T-cell (primary cell): ENCODE measurements at regions not wholly inside any gene's neighbourhood (a gene's known extent, or its start where the extent isn't known, plus 50 kb on each side); places are given as distances from the start of the nearest gene placed in this dataset.

Source experiments
- ATAC-seq, 4 experiments: fragments of 200-7000 bp in 3 of 4; fragments of 150-1000 bp in 1 of 4; cut with Tn5 transposase; replicated peaks in 1 of 4; 1 replicate in 3 of 4; 2 replicates in 1 of 4; pipeline ENCODE4 v1.10.0; 2021; ENCODE audit warnings: moderate library complexity in 3 of 4, mild to moderate bottlenecking in 2 of 4, moderate number of reproducible peaks in 1 of 4
- CTCF ChIA-PET, 2 donors: fragments of 300-600 bp; sonication (Branson Sonifier 250); formaldehyde crosslinking; loops; one replicate each; lab custom pipeline; 2022; ENCODE audit warnings: antibody characterized with exemption in 2 of 2; lab: Charles Lee
- POLR2A ChIA-PET, 2 donors: fragments of 300-600 bp; sonication (Branson Sonifier 250); formaldehyde crosslinking; loops; one replicate each; lab custom pipeline; 2022; ENCODE audit warnings: antibody characterized with exemption in 2 of 2; lab: Charles Lee
- DNase-seq, 35 experiments: peaks; one replicate each; pipeline versions ENCODE4 v3.0.0 to v3.0.0-alpha.2; 2013 to 2023
- H3K27ac ChIP-seq: one replicate; pipeline ENCODE4 v1.5.1; 2013; ENCODE audit warnings: low read length
- H3K27me3 ChIP-seq, 2 experiments: replicated peaks in 1 of 2; 1 replicate in 1 of 2; 2 replicates in 1 of 2; pipeline versions ENCODE4 v1.6.1 to v1.7.0; 2013; ENCODE audit warnings: low read length in 1 of 2, mixed read lengths in 1 of 2; ENCODE audit not compliant: control insufficient read depth in 2 of 2, insufficient read depth in 2 of 2; ENCODE audit errors: extremely low read depth in 1 of 2
- H3K36me3 ChIP-seq, 2 donors: 1 replicate in 1 of 2; 2 replicates in 1 of 2; pipeline versions ENCODE4 v1.6.1 to v1.7.0; 2013; ENCODE audit warnings: low read length in 1 of 2; ENCODE audit not compliant: control insufficient read depth in 2 of 2, insufficient read depth in 1 of 2; ENCODE audit errors: extremely low read depth in 1 of 2
- H3K4me1 ChIP-seq, 2 experiments: 1 replicate in 1 of 2; 2 replicates in 1 of 2; pipeline versions ENCODE4 v1.6.1 to v1.7.0; 2013; ENCODE audit warnings: low read length in 2 of 2, mixed read lengths in 1 of 2; ENCODE audit not compliant: insufficient read depth in 2 of 2, control insufficient read depth in 1 of 2; ENCODE audit errors: extremely low read depth in 1 of 2
- H3K4me3 ChIP-seq, 2 donors: 1 replicate in 1 of 2; 2 replicates in 1 of 2; pipeline versions ENCODE4 v1.5.1 to v1.7.0; 2013; ENCODE audit warnings: mild to moderate bottlenecking in 2 of 2, low read length in 1 of 2, moderate library complexity in 1 of 2; ENCODE audit not compliant: control insufficient read depth in 1 of 2; ENCODE audit errors: extremely low read depth in 1 of 2
- H3K9me3 ChIP-seq: 2 replicates; pipeline ENCODE4 v1.7.0; 2013
- H3K27ac Mint-ChIP-seq, 2 donors: one replicate each; pipeline ENCODE4 v1.8.0; 2020 to 2021; ENCODE audit warnings: mild to moderate bottlenecking in 2 of 2, mixed read lengths in 2 of 2
- H3K27me3 Mint-ChIP-seq, 2 donors: one replicate each; pipeline ENCODE4 v1.8.0; 2021 to 2022; ENCODE audit warnings: mixed read lengths in 2 of 2
- H3K36me3 Mint-ChIP-seq: one replicate; pipeline ENCODE4 v1.8.0; 2021; ENCODE audit warnings: mixed read lengths
- H3K4me1 Mint-ChIP-seq, 3 donors: one replicate each; pipeline ENCODE4 v1.8.0; 2020 to 2022; ENCODE audit warnings: mixed read lengths in 3 of 3, mild to moderate bottlenecking in 1 of 3
- H3K4me3 Mint-ChIP-seq, 3 donors: one replicate each; pipeline ENCODE4 v1.8.0; 2020 to 2022; ENCODE audit warnings: mild to moderate bottlenecking in 3 of 3, mixed read lengths in 3 of 3, moderate library complexity in 3 of 3
- H3K9me3 Mint-ChIP-seq, 3 donors: one replicate each; pipeline ENCODE4 v1.8.0; 2020 to 2022; ENCODE audit warnings: mixed read lengths in 3 of 3
- WGBS: methylation state at CpG from one replicate; pipeline ENCODE4 v1.1.5; 2013; ENCODE audit warnings: missing lambda C conversion rate; ENCODE audit not compliant: insufficient coverage; 5-methylcytosine and 5-hydroxymethylcytosine counted together

DNA sequence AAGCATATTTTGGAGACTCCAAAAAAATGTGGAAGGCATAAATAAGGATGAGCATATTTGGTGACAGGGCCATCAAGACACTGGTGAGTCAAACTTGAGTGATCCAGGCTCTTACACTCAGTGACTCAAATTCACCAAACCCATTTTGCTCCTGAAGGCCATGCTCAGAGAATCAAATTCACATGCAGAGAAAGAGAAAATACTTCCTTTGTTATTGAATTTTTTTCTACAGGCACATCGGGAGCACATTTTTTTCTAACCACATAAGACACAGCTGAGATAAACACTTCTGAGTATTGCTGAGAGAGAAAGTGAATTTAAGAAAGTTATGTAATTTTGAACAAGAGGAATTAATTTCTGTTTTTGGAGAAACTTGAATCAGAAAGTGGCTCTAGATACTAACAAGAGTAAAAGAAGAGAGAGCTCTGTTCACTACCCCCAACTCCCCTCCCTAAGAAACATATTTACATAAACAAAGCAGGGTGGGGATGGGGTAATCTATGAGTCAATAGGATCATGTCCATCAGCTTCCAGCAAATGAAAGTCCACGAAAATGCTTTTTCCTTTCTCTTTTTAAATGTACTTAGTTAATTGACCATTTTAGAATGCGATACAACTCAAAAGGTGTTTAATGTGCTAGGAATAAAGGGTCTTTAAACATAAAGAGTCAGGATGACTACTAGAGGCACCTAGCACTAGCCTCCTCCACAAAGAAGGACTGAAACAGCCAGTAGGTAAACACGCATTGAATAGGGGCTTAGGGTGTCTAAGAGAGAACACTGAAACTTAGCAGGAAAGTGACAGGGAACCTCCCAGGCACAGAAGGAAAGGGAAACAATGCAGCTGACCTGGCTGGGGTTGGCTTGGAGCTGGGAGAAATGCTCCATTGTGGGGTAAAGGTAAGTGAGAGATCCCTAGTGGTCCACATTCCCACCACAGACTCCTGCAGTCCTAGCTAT is 152.3 kb downstream of the KCNE4 start:
- Histone ChIP-seq H3K36me3 (no peaks in the 10 kb centered on the region), H3K27me3 (peaks cover 0 to 3% of the 10 kb centered on the region in 2 experiments), H3K27ac (no peak overlapping the region), H3K9me3 (no peaks in the 10 kb centered on the region), H3K4me1 (no peaks in the 10 kb centered on the region), H3K4me3 (no peak overlapping the region)
- no peaks in the 10 kb centered on the region for H3K36me3 Mint-ChIP-seq
- H3K4me3 Mint-ChIP-seq: no peak overlapping the region
- CTCF ChIA-PET: no interaction called here
- DNase-seq (no peak), ATAC-seq (no peak)
- no peaks in the 10 kb centered on the region for H3K4me1 Mint-ChIP-seq
- POLR2A ChIA-PET: no interaction called here
- H3K27ac Mint-ChIP-seq: no peak overlapping the region
- no peaks in the 10 kb centered on the region for H3K27me3 Mint-ChIP-seq
- no CpG with 5 or more reads among the region's 4 CpGs for WGBS
- peaks cover 5 to 19% (median 11%) of the 10 kb centered on the region in 3 donors for H3K9me3 Mint-ChIP-seq

DNA sequence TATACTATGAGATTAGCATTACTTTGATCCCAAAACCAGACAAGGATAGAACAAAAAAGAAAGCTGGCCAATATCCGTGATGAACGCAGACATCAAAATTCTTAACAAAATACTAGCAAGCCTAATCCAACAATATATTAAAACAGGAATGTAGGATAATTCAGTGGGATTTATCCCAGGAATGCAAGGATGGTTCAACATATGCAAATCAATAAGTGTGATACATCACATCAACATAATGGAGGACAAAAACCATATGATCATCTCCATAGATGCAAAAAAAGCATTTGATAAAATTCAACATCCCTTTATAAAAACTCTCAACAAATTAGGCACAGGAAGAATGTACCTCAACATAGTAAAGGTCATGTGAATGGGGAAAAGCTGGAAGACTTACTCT is 158.5 kb downstream of the KCNE4 start:
- no peaks in the 10 kb centered on the region for H3K36me3 ChIP-seq
- no peaks in the 10 kb centered on the region for H3K27me3 ChIP-seq
- peaks cover 0 to 3% of the 10 kb centered on the region in 2 donors for H3K27me3 Mint-ChIP-seq
- H3K27ac ChIP-seq: no peak overlapping the region
- H3K36me3 Mint-ChIP-seq: no peaks in the 10 kb centered on the region
- DNase-seq (no peak), ATAC-seq (no peak)
- POLR2A ChIA-PET: no interaction called here
- H3K27ac Mint-ChIP-seq: no peak overlapping the region
- no peaks in the 10 kb centered on the region for H3K9me3 ChIP-seq
- H3K4me1 Mint-ChIP-seq: no peaks in the 10 kb centered on the region
- CTCF ChIA-PET: no interaction called here
- WGBS: no CpG with 5 or more reads among the region's 2 CpGs
- H3K9me3 Mint-ChIP-seq: peaks cover 9 to 28% (median 22%) of the 10 kb centered on the region in 3 donors
- no peaks in the 10 kb centered on the region for H3K4me1 ChIP-seq
- H3K4me3 ChIP-seq: no peak overlapping the region
- no peak overlapping the region for H3K4me3 Mint-ChIP-seq

DNA sequence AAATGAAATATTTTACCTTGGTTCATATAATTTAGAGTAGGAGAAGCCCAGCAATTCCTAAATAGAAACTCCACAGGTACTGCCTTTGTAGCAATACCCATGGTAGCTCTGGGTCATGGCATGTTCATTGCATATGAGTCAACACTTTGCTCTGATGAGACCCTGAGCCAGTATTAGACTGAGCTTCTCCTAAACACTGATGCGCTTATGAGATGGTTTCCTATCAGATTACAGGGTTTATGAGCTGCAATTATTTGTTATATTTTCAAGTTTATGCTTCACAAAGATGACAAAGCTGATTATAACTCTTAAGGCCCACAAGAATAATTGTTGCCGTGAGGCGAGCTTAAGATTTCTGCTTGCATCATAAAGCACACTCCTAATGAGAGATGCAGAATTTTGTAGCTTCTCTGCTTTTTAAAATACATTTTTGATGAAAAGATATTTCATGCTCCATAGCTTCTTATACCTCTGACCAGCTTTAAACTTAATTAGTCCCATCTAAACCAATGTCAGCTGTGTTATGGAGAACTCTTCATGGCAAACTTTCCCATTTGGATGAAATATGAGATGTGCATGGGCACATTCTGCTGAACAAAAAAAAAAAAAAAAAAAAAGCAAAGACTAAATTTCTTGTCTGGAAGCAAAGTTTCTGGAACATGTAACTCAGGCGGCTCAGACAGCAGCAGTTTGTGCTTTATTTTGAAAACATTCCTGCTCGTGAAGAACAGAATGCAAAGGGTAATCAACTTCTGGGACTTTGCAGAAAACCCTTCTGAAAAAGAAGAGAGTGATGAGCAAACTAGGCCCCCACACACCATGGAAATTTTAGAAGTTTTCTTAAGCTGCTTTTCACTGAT is 162.6 kb downstream of the KCNE4 start:
- H3K4me1 Mint-ChIP-seq: no peaks in the 10 kb centered on the region
- POLR2A ChIA-PET: interaction anchor here in 1 of 2 donors (0.6 kb wide), 1 partner anchor 10 kb away, joined by 3 read pairs; no protein-coding TSS in a partner anchor
- Histone ChIP-seq H3K27ac (no peak overlapping the region), H3K4me3 (no peak overlapping the region), H3K4me1 (no peaks in the 10 kb centered on the region), H3K9me3 (no peaks in the 10 kb centered on the region), H3K27me3 (no peaks in the 10 kb centered on the region), H3K36me3 (no peaks in the 10 kb centered on the region)
- ATAC-seq: no peak
- 70% methylated on average over 2 of the region's 5 CpGs for WGBS
- no peak for DNase-seq
- H3K36me3 Mint-ChIP-seq: no peaks in the 10 kb centered on the region
- no peak overlapping the region for H3K4me3 Mint-ChIP-seq
- CTCF ChIA-PET: no interaction called here
- H3K27ac Mint-ChIP-seq: no peak overlapping the region
- peaks cover 0 to 3% of the 10 kb centered on the region in 2 donors for H3K27me3 Mint-ChIP-seq
- peaks cover 9 to 12% (median 11%) of the 10 kb centered on the region in 3 donors for H3K9me3 Mint-ChIP-seq

DNA sequence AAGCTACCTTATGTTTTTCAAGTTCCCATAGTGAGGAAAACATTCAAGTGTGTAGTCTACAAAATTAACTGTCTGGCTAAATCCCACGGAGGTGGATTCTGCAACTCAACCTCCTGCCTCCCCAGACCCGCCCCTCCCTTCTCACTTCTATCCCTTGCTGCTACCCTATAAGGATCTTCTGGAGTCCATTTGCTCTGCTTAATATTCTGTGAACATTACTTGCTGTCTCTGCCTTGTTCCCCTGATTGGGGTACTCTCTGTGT is 163.2 kb downstream of the KCNE4 start:
- ChIA-PET POLR2A (no interaction called here), CTCF (no interaction called here)
- DNase-seq (no peak), ATAC-seq (no peak)
- Histone ChIP-seq H3K9me3 (no peaks in the 10 kb centered on the region), H3K36me3 (no peaks in the 10 kb centered on the region), H3K4me3 (no peak overlapping the region), H3K4me1 (no peaks in the 10 kb centered on the region), H3K27me3 (no peaks in the 10 kb centered on the region), H3K27ac (no peak overlapping the region)
- Mint-ChIP-seq H3K27me3 (peaks cover 0 to 5% of the 10 kb centered on the region in 2 donors), H3K9me3 (peaks cover 6 to 8% (median 8%) of the 10 kb centered on the region in 3 donors), H3K27ac (no peak overlapping the region), H3K36me3 (no peaks in the 10 kb centered on the region), H3K4me3 (no peak overlapping the region), H3K4me1 (no peaks in the 10 kb centered on the region)
- WGBS: 30% methylated on average over 2 of the region's 2 CpGs

DNA sequence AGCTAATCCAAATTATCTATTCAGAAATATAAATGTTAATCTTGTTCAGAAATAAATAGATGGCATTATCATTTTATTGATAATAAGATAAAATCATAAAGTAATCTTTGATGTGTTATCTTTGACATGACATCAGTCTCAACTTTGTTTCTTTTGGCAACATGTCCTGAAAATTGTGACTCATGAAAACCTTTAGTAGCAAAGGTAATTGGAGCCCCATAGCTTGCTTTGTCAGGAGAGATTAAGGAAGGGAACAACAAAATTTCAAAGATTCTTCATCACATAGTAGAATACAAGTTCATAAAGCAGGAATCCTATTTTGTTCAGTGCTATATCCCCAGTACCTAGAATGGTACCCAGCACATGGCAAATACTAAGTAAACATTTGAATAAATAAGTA is 165.4 kb downstream of the KCNE4 start:
- no peak overlapping the region for H3K27ac Mint-ChIP-seq
- H3K27me3 ChIP-seq: no peaks in the 10 kb centered on the region
- H3K9me3 Mint-ChIP-seq: peaks cover 0 to 8% (median under 1%) of the 10 kb centered on the region in 3 donors
- peaks cover 0 to 5% of the 10 kb centered on the region in 2 donors for H3K27me3 Mint-ChIP-seq
- no peak for ATAC-seq
- H3K27ac ChIP-seq: no peak overlapping the region
- no peak overlapping the region for H3K4me3 ChIP-seq
- DNase-seq: no peak
- no peaks in the 10 kb centered on the region for H3K36me3 ChIP-seq
- H3K36me3 Mint-ChIP-seq: no peaks in the 10 kb centered on the region
- H3K4me1 ChIP-seq: no peaks in the 10 kb centered on the region
- H3K9me3 ChIP-seq: no peaks in the 10 kb centered on the region
- H3K4me1 Mint-ChIP-seq: no peaks in the 10 kb centered on the region
- POLR2A ChIA-PET: no interaction called here
- CTCF ChIA-PET: no interaction called here
- H3K4me3 Mint-ChIP-seq: no peak overlapping the region

DNA sequence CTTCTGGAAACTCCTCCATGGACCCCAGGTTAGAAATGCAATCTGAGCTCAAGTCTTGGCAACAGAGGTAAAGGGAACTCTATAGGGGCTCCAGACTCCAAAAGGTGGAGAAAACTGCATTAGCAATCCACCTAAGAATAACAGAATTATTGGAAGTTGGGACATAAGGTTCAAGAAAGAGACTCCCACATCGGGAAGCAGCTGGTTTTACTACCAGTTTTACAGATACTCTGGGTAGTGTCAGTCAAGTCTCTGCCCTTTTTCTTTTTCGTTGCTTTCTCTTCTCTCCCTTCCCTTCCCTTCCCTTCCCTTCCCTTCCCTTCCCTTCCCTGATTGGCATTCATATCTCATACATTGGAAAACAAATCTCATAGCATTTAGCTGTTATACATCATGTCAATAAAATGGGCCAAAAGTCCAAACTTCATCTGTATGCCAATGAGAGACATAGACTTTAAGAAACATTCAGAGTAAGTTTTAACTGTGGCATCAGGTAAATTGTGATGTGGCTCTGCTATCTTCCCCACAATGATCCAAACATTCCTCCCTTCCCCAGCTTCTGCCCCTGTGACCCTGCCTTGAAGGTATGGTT is 166.7 kb downstream of the KCNE4 start:
- Histone ChIP-seq H3K27ac (no peak overlapping the region), H3K4me3 (no peak overlapping the region), H3K4me1 (no peaks in the 10 kb centered on the region), H3K27me3 (no peaks in the 10 kb centered on the region), H3K9me3 (no peaks in the 10 kb centered on the region), H3K36me3 (no peaks in the 10 kb centered on the region)
- CTCF ChIA-PET: no interaction called here
- peaks cover 0 to 5% of the 10 kb centered on the region in 2 donors for H3K27me3 Mint-ChIP-seq
- H3K9me3 Mint-ChIP-seq: peaks cover 0 to 8% (median 0%) of the 10 kb centered on the region in 3 donors
- POLR2A ChIA-PET: no interaction called here
- no peak for ATAC-seq
- no CpG with 5 or more reads among the region's 2 CpGs for WGBS
- no peak overlapping the region for H3K4me3 Mint-ChIP-seq
- no peaks in the 10 kb centered on the region for H3K36me3 Mint-ChIP-seq
- H3K27ac Mint-ChIP-seq: no peak overlapping the region
- no peak for DNase-seq
- no peaks in the 10 kb centered on the region for H3K4me1 Mint-ChIP-seq
